Left cardiac atrium (tissue), 4 donors: ENCODE measurements at regions not wholly inside any gene's neighbourhood (a gene's known extent, or its start where the extent isn't known, plus 50 kb on each side); places are given as distances from the start of the nearest gene placed in this dataset.
A peak's percentile ranks its signal among the peaks of the same experiment; 100 is the strongest.

ENCODE experiments used
- ATAC-seq, 2 donors: fragments of 200-7000 bp; cut with Tn5 transposase; one replicate each; pipeline ENCODE4 v1.9.1; 2020; ENCODE audit warnings: mild to moderate bottlenecking in 2 of 2, moderate library complexity in 2 of 2
- DNase-seq: peaks from one replicate; pipeline ENCODE4 v3.0.0-alpha.2; 2020
- intact Hi-C, 2 donors: fragments of 100-400 bp; cut with DNase I; formaldehyde crosslinking; loops; one replicate each; pipeline versions ENCODE4 v1.14.1 to v1.15.1; 2022 to 2023
- donor health status: DM: no; HTN: yes; CAD: no.
- donor health status: DM: no; HTN: yes; CAD: no; lungs with severe emphysema.
- donor health status: DM: yes; HTN: yes; CAD: no.
- donor health status: Dilated cardiomyopathy.

- no peak for DNase-seq
- ATAC-seq = no peak
- intact Hi-C loops = no loop called here
Observed at GRCh38 chr4:121277194-121278105, 103.4 kb downstream of the QRFPR start.

GRCh38 chr4:121273191-121273590, 107.6 kb downstream of the QRFPR start:
- intact Hi-C loops = no loop called here
- ATAC-seq (no peak), DNase-seq (no peak)

DNA sequence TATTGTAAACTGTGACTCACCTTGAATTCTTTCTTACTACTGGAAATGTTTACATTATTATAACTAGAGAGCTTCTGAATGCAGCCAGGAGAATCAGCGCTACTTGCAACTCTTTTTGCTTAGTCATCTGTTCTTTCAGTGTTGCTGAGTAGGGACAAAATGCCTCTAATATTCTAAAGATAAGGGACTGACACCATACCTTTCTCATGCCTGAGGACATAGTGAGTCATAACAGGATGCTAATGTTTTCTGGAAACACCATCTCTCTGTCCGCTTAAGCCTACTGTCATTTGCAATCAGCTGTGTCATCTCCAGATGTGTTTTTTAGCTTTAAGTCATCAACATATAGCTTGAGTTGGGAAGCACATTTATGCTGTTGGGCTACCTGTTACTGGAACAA, 108.3 kb downstream of the QRFPR start:
- DNase-seq = no peak
- intact Hi-C loops = no loop called here
- ATAC-seq = no peak

DNA sequence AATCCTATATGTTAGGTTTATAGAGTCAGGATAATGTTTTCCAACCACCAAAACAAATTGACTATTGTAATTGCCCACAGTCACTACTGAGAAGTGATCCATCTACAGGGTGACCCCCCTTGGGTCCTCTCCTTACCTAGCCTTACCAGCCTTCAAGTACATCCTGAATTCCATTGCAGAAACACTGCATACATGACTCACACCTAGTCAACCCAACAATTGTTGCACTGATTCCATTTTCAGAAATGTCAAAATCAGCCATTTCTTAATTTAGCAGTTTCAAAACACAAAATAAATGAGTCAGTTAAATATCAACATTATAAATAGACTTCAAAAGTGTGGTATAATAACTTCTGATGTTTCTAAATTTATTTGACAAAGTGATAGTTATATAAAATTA, 106.3 kb upstream of the TNIP3 start:
- ATAC-seq (no peak), DNase-seq (no peak)
- intact Hi-C loops = no loop called here

DNA sequence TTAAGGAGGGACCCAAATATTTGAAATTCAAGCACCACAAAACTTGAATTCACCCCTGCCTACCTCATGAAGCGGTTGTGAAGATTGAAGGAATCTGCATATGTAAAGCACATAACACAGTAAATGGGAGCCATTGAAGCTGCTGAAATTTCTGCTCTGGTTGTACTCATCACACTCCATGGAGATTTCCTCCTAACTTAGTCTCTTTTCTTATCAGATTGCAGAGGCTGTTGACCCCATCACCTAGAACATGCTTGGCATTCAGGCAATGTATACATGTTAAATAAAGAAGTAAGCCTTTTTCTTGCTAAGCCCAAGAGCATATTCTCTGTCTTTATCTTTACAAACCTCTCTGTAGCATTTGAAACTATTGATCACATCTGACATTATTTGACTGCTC, 104.9 kb upstream of the TNIP3 start:
- intact Hi-C loops = no loop called here
- ATAC-seq = no peak
- DNase-seq = no peak

GRCh38 chr4:121266982-121267381, 102.9 kb upstream of the TNIP3 start:
- DNase-seq = no peak
- ATAC-seq = no peak
- intact Hi-C loops = no loop called here

GRCh38 chr4:121256887-121257466, 92.9 kb upstream of the TNIP3 start:
- intact Hi-C loops = loop anchor here in 1 of 2 donors (10.0 kb wide), 1 partner anchor 1102 kb away; no protein-coding TSS in a partner anchor
- ATAC-seq (no peak), DNase-seq (no peak)

- intact Hi-C loops = loop anchor here in 1 of 2 donors (10.0 kb wide), 1 partner anchor 1101 kb away; no protein-coding TSS in a partner anchor
- ATAC-seq (peak; percentile 53 to 96), DNase-seq (no peak)
Observed at GRCh38 chr4:121255986-121256750, 92.0 kb upstream of the TNIP3 start.

GRCh38 chr4:121253961-121254360, 89.8 kb upstream of the TNIP3 start:
- ATAC-seq = peak in 1 of 2 donors; percentile 61
- intact Hi-C loops = loop anchor here (2.0 to 10.0 kb wide), 4 partner anchors 61 to 1182 kb away; no protein-coding TSS in a partner anchor
- no peak for DNase-seq

- ATAC-seq (peak; percentile 69 to 72), DNase-seq (peak; percentile 63)
- intact Hi-C loops = loop anchor here (2.0 to 10.0 kb wide), 4 partner anchors 60 to 1180 kb away; no protein-coding TSS in a partner anchor
Observed at GRCh38 chr4:121252224-121252806, 88.2 kb upstream of the TNIP3 start.

GRCh38 chr4:121248747-121249146, 84.6 kb upstream of the TNIP3 start:
- intact Hi-C loops = no loop called here
- ATAC-seq = no peak
- no peak for DNase-seq

DNA sequence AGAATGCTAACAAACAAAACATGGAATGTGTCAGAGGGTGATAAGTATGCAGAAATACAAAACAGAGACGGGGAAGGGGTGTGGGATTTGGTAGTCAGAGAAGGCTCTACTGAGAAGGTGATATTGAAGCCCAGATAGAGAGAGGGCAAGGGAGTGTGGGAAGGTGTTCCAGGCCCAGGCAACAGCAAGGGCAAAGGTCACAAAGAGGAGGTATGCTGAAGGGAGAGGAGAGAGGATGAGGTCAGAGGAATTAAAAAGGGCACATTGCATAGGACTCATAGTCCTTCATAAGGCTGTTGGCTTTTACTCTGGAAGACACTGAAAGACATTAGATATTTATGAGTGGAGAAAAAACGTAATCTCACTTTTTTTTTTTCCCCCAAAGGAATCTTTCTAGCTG, 82.6 kb upstream of the TNIP3 start:
- ATAC-seq = no peak
- intact Hi-C loops = no loop called here

GRCh38 chr4:121243485-121243884, 79.4 kb upstream of the TNIP3 start:
- ATAC-seq = no peak
- no peak for DNase-seq
- intact Hi-C loops = no loop called here

More for the DNA sequence above, 82.6 kb upstream of the TNIP3 start:
- no peak for DNase-seq

DNA sequence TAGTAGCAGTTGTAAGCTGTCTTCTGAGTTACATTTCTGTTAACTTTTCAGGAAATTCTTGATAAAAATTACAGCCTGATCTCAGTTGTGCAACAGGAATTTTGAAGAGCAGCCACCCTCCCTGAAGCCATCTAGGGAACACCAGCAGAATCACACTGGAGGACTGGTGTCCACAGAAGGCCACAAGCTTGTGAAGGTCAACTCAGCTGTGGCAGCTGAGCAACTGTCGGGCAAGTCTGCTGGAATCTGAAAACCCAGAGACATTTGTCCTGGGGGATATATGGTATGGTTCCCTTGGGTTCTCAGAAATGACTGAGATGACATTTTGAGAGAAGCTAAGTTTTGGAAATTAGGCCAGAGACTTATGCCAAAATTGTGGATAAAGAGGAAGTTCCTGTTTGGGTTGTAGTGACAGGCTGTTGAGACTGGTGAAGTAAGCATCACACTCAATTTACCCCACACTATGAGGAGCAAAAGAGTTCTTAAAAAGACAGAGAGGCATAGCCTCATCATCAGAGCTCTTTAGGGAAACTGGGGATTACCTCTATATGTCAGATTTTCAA, 78.1 kb upstream of the TNIP3 start:
- ATAC-seq = no peak
- intact Hi-C loops = no loop called here
- DNase-seq = no peak

DNA sequence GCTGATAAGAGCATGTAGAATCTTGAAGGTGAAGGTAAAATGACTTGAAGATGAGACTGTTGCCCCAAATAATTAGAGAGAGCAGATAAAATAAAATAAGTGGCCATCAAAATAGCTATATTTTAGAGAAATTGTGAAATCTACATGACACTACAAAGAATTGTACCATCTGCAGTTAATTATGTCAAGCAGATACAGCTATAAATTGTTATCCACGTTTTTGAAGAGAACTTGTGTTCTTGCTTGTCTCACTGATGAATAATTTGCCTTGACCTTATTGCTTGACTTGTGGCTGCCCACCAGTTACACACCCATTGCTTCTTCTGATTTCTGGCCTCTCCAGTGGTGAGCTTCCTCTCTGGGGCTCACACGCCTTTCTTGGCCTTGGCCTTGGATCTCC, 75.8 kb upstream of the TNIP3 start:
- DNase-seq (no peak), ATAC-seq (no peak)
- intact Hi-C loops = no loop called here

- ATAC-seq = no peak
- intact Hi-C loops = no loop called here
- no peak for DNase-seq
Observed at GRCh38 chr4:121238461-121238860, 74.3 kb upstream of the TNIP3 start.

DNA sequence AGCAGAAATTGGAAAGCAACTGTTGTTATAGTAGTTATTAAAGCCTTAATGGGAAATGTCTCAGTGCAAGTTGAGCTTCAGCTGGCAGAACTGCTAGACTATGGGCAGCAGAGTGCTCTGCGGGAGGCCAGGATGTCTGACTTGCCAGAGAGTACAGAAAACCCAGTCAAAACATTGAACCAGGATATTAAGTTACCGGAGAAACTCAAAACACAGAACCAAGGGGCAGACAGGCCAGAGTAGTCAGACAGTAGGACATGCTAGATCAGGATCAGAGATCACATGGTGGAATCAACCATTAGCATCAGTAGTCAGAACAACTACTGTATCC, 72.9 kb upstream of the TNIP3 start:
- ATAC-seq (no peak), DNase-seq (no peak)
- intact Hi-C loops = no loop called here

DNA sequence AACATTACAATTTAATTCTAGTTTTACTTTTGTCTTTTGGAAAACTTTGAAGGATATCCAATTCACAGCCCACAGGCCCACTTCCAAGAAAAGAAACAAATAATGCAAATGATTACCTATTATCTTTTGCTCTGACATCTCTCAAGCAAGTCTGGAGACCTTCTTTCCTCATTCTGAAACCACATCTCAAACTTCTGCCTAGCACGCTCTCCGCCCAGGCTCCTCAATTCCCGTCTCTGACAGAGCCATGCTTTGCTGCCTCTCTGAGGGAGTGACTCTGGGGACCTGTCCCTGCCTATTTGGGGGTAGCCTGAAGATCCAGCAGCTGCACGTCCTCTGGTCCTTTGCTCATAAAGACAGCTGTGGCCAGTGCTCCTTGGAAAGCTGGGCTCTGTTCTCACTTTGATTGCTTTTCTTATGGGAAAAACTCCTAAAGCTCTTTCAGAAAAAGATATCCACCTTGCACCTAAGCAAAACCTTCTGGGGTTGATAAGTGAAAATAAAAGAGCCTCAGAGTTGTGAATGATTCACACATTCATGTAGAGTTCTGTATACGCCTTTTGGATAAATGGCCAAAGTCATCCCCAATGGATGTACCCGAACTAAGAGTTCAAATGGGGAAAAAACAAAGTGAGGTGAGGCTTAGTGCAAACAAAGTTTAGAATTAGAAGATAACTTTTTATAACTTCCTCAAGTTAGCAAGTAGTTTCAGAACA, 72.4 kb upstream of the TNIP3 start:
- no peak for ATAC-seq
- no peak for DNase-seq
- intact Hi-C loops = no loop called here

DNA sequence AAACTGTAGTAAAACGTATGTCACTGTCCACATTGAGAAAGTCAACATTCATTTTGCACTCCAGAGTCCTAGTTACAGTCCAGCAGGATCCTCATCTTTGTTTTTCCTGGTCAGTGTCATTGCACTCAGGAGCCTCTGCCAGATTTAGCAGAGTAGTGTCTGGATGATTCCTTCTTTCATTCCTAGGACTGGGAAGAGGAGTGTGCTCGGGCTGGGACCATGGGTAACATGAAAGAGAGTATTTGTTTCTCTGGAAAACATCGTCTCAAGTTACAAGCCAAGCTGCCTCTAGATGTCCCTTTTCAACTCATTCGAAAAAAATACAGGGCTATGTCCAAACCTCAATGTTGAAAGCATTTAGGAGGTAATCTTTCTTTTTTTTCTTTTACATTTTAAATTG, 69.9 kb upstream of the TNIP3 start:
- intact Hi-C loops = no loop called here
- ATAC-seq (no peak), DNase-seq (no peak)
